Fibroblast of skin of right biceps (primary cell): ENCODE measurements at regions not wholly inside any gene's neighbourhood (a gene's known extent, or its start where the extent isn't known, plus 50 kb on each side); places are given as distances from the start of the nearest gene placed in this dataset.
"Not testable (repeated sequence)": the region's sequence is repeated elsewhere in the genome, so short reads cannot be mapped to it uniquely, and the experiment has no call there.

Experiments used
- DNase-seq: peaks from one replicate; pipeline ENCODE4 v3.0.0-alpha.2; 2013

- DNase-seq: no peak
Observed at GRCh38 chr6:67735623-67736022, 899.5 kb upstream of the ADGRB3 start.

DNA sequence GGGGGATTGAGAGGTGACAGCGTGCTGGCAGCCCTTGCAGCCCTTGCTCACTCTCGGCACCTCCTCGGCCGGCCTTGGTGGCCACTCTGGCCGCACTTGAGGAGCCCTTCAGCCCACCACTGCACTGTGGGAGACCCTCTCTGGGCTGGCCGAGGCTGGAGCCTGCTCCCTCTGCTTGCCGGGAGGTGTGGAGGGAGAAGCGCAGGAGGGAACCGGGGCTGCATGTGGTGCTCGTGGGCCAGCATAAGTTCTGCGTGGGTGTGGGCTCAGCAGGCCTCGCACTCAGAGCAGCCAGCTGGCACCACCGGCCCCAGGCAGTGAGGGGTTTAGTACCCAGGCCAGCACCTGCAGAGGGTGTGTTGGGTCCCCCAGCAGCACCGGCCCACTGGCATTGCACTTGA, 912.2 kb upstream of the ADGRB3 start:
- DNase-seq: no peak

GRCh38 chr6:67717281-67717680, 917.8 kb upstream of the ADGRB3 start:
- DNase-seq: no peak

DNA sequence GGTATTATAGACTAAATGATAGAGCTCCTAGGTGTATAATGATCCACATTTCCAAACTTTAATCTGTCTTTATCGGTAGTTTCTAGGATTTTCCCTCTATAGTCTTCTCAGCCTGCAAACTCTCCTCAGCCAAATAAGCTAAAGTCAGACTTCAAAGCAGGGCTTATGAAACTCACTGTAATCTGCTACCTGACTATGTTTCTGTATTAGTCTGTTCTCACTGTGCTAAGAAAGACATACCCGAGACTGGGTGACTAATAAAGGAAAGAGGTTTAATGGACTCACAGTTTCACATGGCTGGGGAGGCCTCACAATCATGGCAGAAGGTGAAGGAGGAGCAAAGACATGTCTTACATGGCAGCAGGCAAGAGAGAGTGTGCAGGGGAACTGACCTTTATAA, 928.7 kb upstream of the ADGRB3 start:
- no peak for DNase-seq

DNA sequence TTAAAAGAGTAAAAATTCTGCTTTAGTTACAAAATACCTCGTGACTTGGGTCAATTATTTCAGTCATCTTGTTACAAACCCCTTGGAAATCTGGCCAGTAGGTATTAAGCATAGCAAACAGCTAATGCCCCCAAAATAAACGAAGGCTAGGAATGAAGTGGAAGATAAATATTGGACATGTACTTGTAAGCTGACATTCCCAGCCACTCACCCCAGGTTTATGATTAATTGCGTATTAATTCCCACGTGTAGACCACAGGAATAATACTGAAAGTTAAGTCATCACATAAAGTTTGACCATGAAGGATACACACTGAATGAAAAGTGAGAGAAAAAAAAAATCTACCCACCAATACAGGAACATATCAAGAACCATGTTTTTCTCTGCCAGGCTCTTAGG, 936.5 kb upstream of the ADGRB3 start:
- DNase-seq: no peak

DNA sequence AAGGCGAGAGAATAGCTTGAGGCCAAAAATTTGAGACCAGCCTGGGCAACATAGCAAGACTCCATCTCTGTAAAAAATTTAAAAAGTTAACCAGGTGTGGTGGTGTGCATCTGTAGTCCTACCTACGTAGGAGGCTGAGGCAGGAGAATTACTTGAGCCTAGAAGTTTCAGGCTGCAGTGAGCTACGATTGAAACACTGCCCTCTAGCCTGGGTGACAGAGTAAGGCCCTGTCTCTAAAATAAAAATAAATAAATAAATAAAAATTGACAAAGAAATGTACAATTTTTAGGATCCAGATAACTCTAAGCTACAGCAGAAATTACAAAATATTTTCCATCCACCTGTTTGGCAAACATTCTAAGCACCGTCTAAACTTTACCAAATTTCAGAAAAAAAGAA, 941.0 kb upstream of the ADGRB3 start:
- DNase-seq: no peak

DNA sequence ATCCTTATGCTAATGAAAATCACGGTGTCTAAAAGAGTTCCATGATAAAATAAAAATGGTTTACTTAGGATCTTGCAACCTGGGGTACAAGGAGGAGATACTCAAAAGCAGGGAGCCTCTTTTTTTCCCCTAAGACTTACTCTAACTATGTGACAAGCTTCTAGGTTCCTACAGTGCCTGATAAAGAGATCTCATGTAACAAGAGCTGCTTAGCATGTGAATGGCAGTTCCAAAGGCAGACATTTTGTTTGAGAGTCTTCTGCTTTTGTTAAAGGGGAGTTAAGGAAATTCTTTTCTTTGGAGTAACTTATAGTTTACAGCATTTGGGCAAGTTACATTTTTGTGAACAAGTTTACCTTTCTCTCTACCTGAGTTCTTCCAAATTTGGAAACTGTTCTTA, 945.8 kb upstream of the ADGRB3 start:
- DNase-seq: no peak

GRCh38 chr6:67687396-67687795, 947.7 kb upstream of the ADGRB3 start:
- DNase-seq: peak; percentile 24

GRCh38 chr6:67686225-67686624, 948.9 kb upstream of the ADGRB3 start:
- not testable (repeated sequence) for DNase-seq

DNA sequence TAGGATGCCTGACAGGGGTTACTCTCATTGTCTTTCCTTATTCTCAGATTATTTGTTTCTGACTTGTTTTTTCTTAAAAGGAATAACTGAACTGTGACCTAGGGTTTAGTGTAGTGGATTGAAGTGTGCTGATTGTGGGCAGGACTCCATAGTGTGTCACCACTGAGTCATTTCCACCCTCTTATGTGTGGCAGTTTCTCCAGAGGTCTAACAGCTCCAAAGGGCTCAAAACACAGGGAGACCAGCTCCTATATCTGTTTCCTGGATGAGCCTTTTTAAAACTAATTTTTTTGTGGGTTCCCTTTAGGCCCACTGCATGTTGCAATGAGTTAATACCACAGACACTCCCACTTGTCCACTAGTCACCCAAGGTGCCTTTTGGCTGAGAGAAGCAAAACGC, 951.1 kb upstream of the ADGRB3 start:
- DNase-seq: peak; percentile 69

DNA sequence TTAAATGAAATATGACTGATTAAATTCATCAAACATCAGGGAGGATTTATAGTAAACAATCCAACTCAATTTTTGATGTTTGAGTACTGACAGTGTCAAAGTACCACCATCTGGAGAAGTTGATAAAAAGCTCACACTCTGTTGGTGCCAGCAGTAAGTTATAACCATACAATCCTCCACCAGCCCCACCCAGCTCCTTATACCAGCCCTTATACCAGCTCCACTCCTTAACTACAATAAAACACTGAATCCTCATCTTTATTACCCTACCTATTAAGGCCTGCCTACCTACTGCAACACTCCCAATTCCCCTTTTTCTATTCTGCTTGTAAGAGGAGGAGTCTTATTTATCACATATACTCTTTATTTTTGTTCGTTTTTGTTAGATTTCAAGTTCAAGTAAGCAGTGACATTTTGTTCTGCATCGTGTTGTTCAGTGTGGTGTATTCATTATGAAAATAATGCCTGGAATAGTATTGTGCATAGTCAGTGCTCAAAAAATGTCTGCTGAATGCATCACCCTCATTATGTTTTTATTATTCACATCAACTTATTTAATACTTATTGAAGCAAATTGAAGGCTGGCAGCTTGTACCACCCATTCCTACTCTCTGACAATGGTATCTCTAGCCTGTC, 954.7 kb upstream of the ADGRB3 start:
- peak; percentile 43 for DNase-seq

DNA sequence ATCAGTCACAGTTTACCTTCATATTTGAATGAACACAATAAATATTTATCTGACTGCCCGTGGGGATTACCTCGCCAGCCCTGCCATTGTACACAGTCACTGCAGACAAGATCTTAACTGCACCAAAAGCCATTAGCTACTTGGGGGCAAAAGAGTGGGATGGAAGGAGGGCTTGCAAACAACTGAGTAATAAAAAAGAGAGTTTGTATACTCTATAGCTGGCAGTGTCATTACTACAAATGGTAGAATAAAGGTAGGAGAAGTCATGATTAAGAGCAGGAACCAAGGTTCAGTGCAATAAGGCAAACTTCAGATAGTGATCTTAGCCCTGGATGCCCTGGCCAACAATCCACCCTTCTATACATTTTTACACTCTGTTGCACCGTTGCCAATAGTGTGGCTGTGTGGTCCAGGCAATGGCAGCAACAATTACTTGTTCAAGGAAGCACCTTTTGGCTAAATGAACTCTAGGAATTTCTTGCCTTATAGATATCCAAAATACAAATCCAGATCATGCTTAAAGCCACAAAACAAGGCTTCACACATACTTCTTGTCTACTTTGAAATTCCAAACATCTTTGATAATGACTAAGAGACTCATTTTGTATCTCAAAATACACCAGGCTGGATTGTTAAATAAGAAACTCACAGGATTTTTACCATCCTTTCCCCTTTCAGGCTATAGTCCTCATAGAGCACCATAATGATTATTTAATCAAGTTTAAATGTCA, 955.4 kb upstream of the ADGRB3 start:
- DNase-seq: peak; percentile 48

DNA sequence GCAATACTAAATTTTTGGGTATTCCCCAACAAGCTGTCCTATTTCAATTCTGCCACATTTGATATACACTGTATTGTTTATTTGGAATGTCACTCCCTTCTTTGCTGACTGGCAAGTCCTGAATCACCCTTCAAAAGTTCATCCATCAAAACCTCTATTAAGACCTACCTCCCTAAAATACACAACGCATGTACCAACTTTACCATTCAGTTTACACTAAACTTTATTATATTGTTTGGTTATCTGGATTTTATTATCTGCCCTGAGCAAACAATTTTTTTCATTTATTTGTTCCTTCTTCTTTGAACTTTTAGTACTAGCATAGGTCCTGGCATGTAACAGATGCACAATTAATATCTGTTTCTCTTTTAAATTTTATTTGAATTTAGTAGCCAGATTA, 958.2 kb upstream of the ADGRB3 start:
- no peak for DNase-seq

- DNase-seq: no peak
Observed at GRCh38 chr6:67667637-67668422, 967.3 kb upstream of the ADGRB3 start.

GRCh38 chr6:67666177-67666964, 968.7 kb upstream of the ADGRB3 start:
- peak; percentile 3 for DNase-seq

DNA sequence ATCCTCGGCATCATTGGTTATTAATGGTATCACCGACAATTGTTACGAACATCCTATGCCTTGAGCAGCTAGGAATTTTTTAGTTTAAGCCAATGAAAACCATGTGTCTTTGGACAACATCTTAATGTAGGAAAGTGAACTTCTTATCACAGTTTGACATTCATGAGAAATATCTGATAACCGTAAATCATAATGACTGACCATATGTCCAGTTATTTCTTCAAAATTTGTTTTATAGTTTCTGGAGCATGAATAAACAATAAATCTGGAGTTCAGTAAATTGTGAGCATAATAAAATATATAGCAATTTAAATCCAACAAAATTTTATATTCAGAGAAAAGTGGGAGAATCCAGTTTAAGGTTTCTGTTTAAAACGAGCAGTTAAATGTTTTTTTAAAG, 970.1 kb upstream of the ADGRB3 start:
- DNase-seq: no peak

- DNase-seq: no peak
Observed at GRCh38 chr6:67663105-67663895, 971.8 kb upstream of the ADGRB3 start.

GRCh38 chr6:67653561-67653960, 981.5 kb upstream of the ADGRB3 start:
- no peak for DNase-seq

- no peak for DNase-seq
Observed at GRCh38 chr6:67646550-67646949, 988.5 kb upstream of the ADGRB3 start.

- DNase-seq: no peak
Observed at GRCh38 chr6:67643281-67643680, 991.8 kb upstream of the ADGRB3 start.

DNA sequence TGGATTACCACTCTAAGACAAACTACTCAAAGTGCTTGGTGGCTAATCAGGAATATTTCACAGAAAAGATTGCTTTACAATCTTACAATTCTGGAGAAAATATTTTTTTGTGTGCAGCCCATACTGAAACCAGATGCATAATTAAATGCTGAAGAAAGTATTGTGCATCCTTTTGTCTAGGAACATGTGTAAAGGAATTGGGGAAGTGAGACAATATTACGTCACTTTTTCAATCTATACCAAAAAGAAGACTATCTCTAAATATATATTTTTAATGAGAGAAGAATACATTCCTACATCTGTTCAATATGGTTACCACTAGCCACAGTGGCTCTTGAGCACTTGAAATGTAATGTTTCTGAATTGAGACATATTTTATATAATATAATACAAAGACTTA, 992.5 kb upstream of the ADGRB3 start:
- no peak for DNase-seq

DNA sequence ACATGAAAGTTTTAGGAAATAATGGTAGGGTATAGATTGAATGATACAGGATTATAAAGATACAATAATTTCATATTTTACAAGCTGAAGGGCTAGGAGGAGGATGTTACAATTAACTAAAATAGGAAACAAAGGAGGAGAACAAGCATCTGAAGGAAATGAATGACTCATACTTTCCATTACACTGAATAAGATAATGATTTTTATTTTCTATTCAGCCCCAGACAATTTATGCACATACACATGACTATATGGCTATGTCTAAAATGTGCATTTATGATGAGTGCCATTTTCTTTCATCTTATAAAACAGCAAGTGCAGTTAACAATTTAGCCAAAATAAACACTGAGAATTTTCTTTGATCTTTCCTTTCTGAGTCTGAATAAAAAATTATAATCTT, 994.6 kb upstream of the ADGRB3 start:
- peak; percentile 20 for DNase-seq
